PC-9 (cell line): ENCODE measurements at regions not wholly inside any gene's neighbourhood (a gene's known extent, or its start where the extent isn't known, plus 50 kb on each side); places are given as distances from the start of the nearest gene placed in this dataset.

Source experiments
- BruUV-seq: library from RNA; stranded (reverse); fragments of 400-500 nt; replicated peaks from 2 replicates; lab custom pipeline; 2021; lab: Mats Ljungman, UMichigan
- CTCF ChIA-PET: fragments of 300-600 bp; sonication (Branson Sonifier 250); formaldehyde crosslinking; loops from one replicate; lab custom pipeline; 2022; ENCODE audit warnings: antibody characterized with exemption; lab: Charles Lee
- POLR2A ChIA-PET: fragments of 300-600 bp; sonication (Branson Sonifier 250); formaldehyde crosslinking; loops from one replicate; lab custom pipeline; 2022; ENCODE audit warnings: antibody characterized with exemption; ENCODE audit not compliant: unreplicated experiment; lab: Charles Lee
- DNase-seq, 2 experiments: peaks; one replicate each; pipeline versions ENCODE4 v3.0.0 to v3.0.0-alpha.2; 2015 to 2022; ENCODE audit warnings: mixed read lengths in 1 of 2
- H2AFZ ChIP-seq: fragments of 200-600 bp; sonication (generic); 2 replicates; pipeline ENCODE4 v1.8.1; 2017; ENCODE audit warnings: antibody characterized with exemption
- H3F3A ChIP-seq: fragments of 200-600 bp; sonication (generic); 2 replicates; pipeline ENCODE4 v1.8.1; 2017; ENCODE audit warnings: antibody characterized with exemption, mild to moderate bottlenecking, low read depth; ENCODE audit not compliant: insufficient read depth
- H3K27ac ChIP-seq: fragments of 200-600 bp; sonication (generic); 2 replicates; pipeline ENCODE4 v1.6.1; 2016; ENCODE audit warnings: mixed run types
- H3K27me3 ChIP-seq: fragments of 200-600 bp; sonication (generic); 2 replicates; pipeline ENCODE4 v1.6.1; 2016; ENCODE audit warnings: low read depth, mixed run types; ENCODE audit not compliant: insufficient read depth
- H3K36me3 ChIP-seq: fragments of 200-600 bp; sonication (generic); 2 replicates; pipeline ENCODE4 v1.6.1; 2016; ENCODE audit warnings: low read depth, mixed run types
- H3K4me1 ChIP-seq: fragments of 200-600 bp; sonication (generic); replicated peaks from 2 replicates; pipeline ENCODE4 v1.6.1; 2016; ENCODE audit warnings: mixed run types; ENCODE audit not compliant: insufficient read depth
- H3K4me2 ChIP-seq: fragments of 200-600 bp; sonication (generic); 2 replicates; pipeline ENCODE4 v1.6.1; 2017; ENCODE audit warnings: mixed run types
- H3K4me3 ChIP-seq: fragments of 200-600 bp; sonication (generic); 2 replicates; pipeline ENCODE4 v1.6.1; 2016; ENCODE audit warnings: mixed run types
- H3K79me2 ChIP-seq: fragments of 200-600 bp; sonication (generic); 2 replicates; pipeline ENCODE4 v1.6.1; 2017; ENCODE audit warnings: low read depth, mixed run types
- H3K9me2 ChIP-seq: fragments of 200-600 bp; sonication (generic); 2 replicates; pipeline ENCODE4 v1.8.1; 2017; ENCODE audit warnings: mild to moderate bottlenecking; ENCODE audit not compliant: insufficient read depth
- H3K9me3 ChIP-seq: fragments of 200-600 bp; sonication (generic); 2 replicates; pipeline ENCODE4 v1.8.1; 2016; ENCODE audit warnings: low read depth; ENCODE audit not compliant: insufficient read depth
- H4K20me1 ChIP-seq: fragments of 200-600 bp; sonication (generic); 2 replicates; pipeline ENCODE4 v1.8.1; 2017; ENCODE audit not compliant: insufficient read depth
- CTCF ChIP-seq: fragments of 200-600 bp; sonication (generic); conservative IDR thresholded peaks from 2 replicates; pipeline ENCODE4 v1.6.1; 2017; ENCODE audit warnings: mixed run types, antibody characterized with exemption, mild to moderate bottlenecking, moderate library complexity
- EZH2 ChIP-seq: fragments of 200-600 bp; sonication (generic); IDR thresholded peaks from 2 replicates; pipeline ENCODE4 v1.8.0; 2017; ENCODE audit warnings: antibody characterized with exemption, low read depth
- intact Hi-C: fragments of 100-400 bp; cut with micrococcal nuclease; formaldehyde crosslinking; loops from one replicate; pipeline ENCODE4 v1.10.0; 2022; ENCODE audit not compliant: unreplicated experiment

GRCh38 chr17:33381201-33381600 is 88.1 kb upstream of the ASIC2 start:
- Histone ChIP-seq H3K36me3 (no peaks in the 10 kb centered on the region), H3F3A (no peaks in the 10 kb centered on the region), H3K27me3 (peaks cover 14% of the 10 kb centered on the region; the same call in 1 of the 2 replicates), H3K27ac (no peak overlapping the region), H4K20me1 (no peaks in the 10 kb centered on the region), H3K4me2 (no peak overlapping the region), H3K9me2 (no peaks in the 10 kb centered on the region), H3K79me2 (no peaks in the 10 kb centered on the region), H3K4me1 (no peaks in the 10 kb centered on the region), H3K4me3 (no peak overlapping the region), H2AFZ (no peak overlapping the region), H3K9me3 (no peaks in the 10 kb centered on the region)
- POLR2A ChIA-PET = no interaction called here
- intact Hi-C loops = no loop called here
- TF ChIP-seq CTCF (no peak), EZH2 (no peak)
- no TSS peak for BruUV-seq
- CTCF ChIA-PET = no interaction called here
- no peak for DNase-seq

GRCh38 chr17:33383488-33384023 is 90.5 kb upstream of the ASIC2 start:
- POLR2A ChIA-PET = no interaction called here
- no peak overlapping the region for H3K4me3 ChIP-seq
- H3K27ac ChIP-seq = no peak overlapping the region
- CTCF ChIA-PET = no interaction called here
- no peaks in the 10 kb centered on the region for H3K9me3 ChIP-seq
- no peak overlapping the region for H2AFZ ChIP-seq
- no peaks in the 10 kb centered on the region for H3K9me2 ChIP-seq
- BruUV-seq = no TSS peak
- H3K4me2 ChIP-seq = no peak overlapping the region
- TF ChIP-seq EZH2 (no peak), CTCF (no peak)
- H3K4me1 ChIP-seq = no peaks in the 10 kb centered on the region
- intact Hi-C loops = no loop called here
- H4K20me1 ChIP-seq = no peaks in the 10 kb centered on the region
- peaks cover 20% of the 10 kb centered on the region; the same call in 1 of the 2 replicates for H3K27me3 ChIP-seq
- no peaks in the 10 kb centered on the region for H3K79me2 ChIP-seq
- H3F3A ChIP-seq = no peaks in the 10 kb centered on the region
- DNase-seq = no peak
- H3K36me3 ChIP-seq = no peaks in the 10 kb centered on the region

GRCh38 chr17:33385133-33385532 is 92.0 kb upstream of the ASIC2 start:
- no peaks in the 10 kb centered on the region for H3F3A ChIP-seq
- no peak overlapping the region for H3K4me3 ChIP-seq
- H3K27ac ChIP-seq = no peak overlapping the region
- CTCF ChIA-PET = no interaction called here
- no peak for DNase-seq
- H3K4me2 ChIP-seq = no peak overlapping the region
- TF ChIP-seq EZH2 = no peak
- TF ChIP-seq CTCF = no peak
- intact Hi-C loops = no loop called here
- H3K36me3 ChIP-seq = no peaks in the 10 kb centered on the region
- H3K9me2 ChIP-seq = no peaks in the 10 kb centered on the region
- peaks cover 20% of the 10 kb centered on the region; the same call in 1 of the 2 replicates for H3K27me3 ChIP-seq
- H2AFZ ChIP-seq = no peak overlapping the region
- H3K79me2 ChIP-seq = no peaks in the 10 kb centered on the region
- H3K9me3 ChIP-seq = no peaks in the 10 kb centered on the region
- H4K20me1 ChIP-seq = no peaks in the 10 kb centered on the region
- POLR2A ChIA-PET = no interaction called here
- no peaks in the 10 kb centered on the region for H3K4me1 ChIP-seq
- no TSS peak for BruUV-seq
